SK-N-SH (cell line): ENCODE measurements at regions not wholly inside any gene's neighbourhood (a gene's known extent, or its start where the extent isn't known, plus 50 kb on each side); places are given as distances from the start of the nearest gene placed in this dataset.

Experiments used
- NFIC ChIP-seq: IDR thresholded peaks from 2 replicates; pipeline ENCODE4 v1.4.0; 2012; ENCODE audit warnings: borderline replicate concordance
- RAD21 ChIP-seq: IDR thresholded peaks from 2 replicates; pipeline ENCODE4 v1.6.1; 2012; ENCODE audit warnings: mild to moderate bottlenecking, low read length
- RFX5 ChIP-seq: IDR thresholded peaks from 2 replicates; pipeline ENCODE4 v1.6.1; 2012; ENCODE audit warnings: mild to moderate bottlenecking, improper control_type of control experiment, low read length

GRCh38 chr9:27954858-27955257 lies 381.6 kb upstream of the C9orf72 start:
- TF ChIP-seq NFIC = no peak
- no peak for TF ChIP-seq RAD21
- no peak for TF ChIP-seq RFX5
